Islet of Langerhans (tissue), 1 donor: ENCODE measurements at regions not wholly inside any gene's neighbourhood (a gene's known extent, or its start where the extent isn't known, plus 50 kb on each side); places are given as distances from the start of the nearest gene placed in this dataset.

Experiments
- FAIRE-seq: peaks from one replicate; lab custom pipeline; 2011; peaks lifted over from hg19 to GRCh38; lab: Jason Lieb, UNC

DNA sequence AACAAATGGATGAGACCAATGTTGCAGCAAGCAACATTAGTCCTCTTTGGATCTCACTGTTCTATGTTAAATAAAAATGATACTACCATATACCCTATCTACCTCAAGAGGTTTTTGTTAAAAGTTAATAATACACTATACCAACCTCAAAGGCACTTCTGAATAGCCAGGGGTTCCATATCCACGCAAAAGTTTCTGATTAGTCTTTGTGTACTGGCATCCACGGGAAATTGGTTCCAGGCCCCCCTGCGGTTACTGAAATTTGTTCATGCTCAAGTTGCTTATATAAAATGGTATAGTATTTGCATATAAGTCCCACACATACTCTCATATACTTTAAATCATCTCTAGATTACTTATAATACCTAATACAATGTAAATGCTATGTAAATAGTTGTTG, 585.7 kb downstream of the INSC start:
- FAIRE-seq: no peak

DNA sequence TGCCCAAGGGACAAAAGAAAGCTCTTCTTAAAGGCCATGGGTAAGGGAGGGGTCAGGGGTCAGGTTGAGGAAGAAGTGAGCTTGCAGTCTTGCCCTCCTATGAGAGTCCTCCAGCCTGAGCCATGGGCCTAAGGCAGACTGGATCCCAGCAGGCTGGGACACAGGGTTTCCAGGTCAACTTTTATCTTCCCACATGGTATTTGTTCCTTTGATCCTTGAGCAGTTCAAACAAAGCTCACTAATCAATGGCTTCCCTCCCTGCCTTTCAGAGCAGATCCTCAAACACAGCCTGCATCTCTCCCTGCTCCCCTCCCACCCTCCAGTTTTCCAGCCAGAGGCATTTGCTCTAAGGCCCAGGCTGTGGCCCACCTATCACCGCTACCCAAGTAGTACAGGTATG, 589.3 kb downstream of the INSC start:
- no peak for FAIRE-seq

DNA sequence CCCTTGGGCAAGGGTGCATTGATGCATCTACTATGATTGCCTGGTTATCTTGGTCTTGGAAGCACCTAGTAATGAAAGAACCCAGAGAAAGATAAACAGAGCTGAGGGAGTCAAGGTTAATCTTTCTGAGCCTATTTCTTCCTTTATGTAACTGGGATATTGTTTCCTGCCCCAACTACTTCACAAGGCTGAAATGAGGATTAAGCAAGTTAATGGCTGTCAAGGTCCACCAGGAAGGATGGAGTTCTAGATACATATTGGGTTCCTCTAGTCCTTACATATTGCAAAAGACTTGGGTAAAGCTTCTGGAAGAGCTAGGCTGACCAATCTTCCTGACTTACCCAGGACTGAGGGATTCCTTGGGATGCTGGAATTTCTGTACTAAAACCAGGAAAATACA, 589.8 kb downstream of the INSC start:
- FAIRE-seq: no peak

DNA sequence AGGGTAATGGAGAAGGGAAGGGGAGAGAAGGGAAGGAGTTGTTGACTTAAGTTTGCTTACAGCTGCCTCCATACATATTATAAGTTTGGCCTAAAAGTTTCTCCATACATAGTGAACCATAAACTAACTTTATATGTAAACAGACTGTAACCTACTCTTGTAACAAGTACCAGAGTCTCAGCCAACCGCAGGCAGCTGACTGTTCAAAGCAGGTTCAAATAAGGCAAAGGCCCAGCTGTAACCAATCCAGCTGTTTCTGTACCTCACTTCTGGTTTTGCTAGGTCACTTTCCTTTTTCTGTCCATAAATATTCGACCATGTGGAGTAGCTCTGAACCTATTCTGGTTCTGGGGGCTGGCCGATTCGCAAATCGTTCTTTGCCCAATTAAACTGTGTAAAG, 591.2 kb downstream of the INSC start:
- FAIRE-seq: no peak

DNA sequence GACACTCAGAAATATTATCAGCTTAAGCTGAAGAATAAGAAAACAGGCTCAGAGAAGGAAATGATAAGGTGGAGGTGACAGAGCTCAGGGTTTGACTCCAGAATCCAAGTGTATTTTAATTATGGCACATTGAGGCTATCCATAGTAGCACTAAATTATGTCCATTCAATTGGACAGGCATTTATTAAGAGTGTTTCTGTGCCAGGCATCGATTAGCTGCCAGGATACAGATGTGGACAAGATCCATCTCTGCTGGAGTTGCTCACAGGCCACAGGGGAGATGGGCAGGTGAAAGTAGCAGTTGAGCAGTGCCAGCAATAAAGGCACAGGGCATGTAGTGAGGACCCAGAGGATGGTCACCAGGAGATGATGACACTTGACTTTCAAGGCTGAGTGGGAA, 592.5 kb downstream of the INSC start:
- FAIRE-seq: no peak

DNA sequence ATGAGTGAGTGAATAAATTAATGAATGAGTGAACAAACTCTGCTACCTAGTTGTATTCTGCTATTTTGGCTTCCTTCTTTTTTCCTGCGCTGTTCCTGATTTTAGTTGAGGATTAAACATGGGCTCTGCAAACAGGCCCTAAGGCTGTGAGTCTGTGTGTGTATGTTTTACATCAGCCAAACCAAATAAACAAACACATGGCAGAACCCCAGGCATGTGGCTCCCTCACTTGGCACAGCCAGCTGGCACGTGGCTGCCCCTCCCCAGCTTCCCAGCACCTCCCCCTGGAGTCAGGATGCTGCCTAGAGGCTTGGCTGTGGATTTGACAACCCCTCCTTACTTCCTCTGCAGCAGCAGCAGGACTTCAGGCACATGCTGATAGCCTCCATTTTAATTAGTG, 593.2 kb downstream of the INSC start:
- FAIRE-seq: no peak

DNA sequence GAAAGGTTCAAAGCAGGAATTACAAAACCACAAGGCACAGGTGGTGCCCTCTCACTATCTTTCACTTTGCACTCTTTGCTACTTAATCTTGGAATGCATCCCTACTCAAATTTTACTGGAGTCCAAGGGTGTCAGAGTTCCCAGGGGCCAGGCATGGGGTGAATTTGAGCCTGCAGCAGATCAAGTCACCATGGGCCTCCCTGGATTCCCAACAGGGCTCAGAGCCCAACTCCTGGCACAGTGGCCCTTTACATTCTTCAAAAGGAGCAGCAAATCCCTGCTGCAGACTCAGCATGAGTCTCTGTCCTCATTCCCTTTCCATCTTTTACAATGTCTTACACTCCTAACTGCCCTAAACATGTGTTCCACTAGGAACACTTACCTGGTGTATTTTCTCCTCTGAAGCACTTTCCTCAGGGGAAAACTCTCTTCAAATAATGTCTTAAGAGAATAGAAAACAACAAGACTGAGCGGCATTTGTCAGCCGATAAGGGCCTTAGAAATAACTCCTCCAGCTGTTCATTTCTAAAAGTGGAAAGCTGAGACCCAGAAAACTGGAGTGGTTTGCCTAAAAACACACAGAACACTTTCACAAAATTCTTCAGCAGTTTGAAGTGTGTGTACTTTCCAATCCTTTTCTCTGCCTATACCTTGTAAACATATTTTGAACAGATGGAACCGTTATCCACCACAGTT, 596.0 kb downstream of the INSC start:
- no peak for FAIRE-seq

DNA sequence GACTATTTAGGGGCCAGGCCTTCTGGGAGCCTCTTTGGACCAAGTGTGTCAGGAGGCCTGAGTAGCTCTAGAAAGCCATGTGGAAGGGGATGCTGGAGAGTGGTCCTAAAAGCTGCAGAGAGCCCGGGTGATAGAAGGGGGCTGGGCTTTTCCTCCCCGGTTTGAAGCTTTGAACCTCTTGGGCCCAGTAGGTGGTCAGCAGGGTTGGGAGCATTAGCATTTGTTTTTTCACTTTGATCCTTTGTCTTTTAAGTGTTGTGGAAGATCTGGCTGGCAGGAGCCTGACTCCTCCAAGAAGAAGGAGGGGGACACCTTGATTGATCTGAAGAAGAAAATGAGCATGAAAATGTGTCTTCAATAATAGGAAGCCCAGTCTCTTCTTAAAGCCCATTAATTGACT, 596.6 kb downstream of the INSC start:
- FAIRE-seq: no peak

DNA sequence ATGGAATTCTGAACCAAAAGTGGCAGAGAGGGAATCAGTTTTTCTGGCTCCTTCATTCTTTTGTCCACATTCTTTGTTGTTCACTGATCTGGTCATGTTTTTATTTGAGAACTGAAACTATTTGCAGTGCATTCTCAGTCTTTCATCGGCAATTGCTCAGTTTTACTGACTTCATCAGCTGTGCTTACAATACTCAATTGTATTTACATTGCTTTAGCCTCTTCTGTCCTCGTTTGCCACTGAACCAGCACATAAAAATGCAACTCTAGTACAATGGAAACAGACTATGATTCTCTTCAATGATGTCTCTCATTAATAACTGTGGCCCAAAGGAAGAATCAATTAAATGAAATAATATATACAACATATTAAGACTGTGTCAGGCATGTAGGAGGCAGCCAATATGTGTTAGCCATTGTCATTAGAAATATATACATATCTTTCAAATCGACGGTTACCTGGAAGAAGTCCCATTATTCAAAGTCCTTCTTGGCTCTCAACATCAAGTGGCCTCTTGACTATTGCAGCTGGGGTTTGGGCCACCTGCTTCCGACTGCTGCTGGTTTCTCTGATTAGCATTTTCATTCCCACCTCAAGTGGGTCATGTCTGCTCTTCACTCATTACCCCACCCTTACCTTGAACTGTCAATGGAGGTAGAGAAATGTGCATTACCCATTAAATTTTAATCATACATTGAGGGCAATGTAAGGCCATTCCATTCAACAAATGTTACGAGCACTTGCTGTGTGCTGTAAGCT, 600.1 kb downstream of the INSC start:
- no peak for FAIRE-seq

DNA sequence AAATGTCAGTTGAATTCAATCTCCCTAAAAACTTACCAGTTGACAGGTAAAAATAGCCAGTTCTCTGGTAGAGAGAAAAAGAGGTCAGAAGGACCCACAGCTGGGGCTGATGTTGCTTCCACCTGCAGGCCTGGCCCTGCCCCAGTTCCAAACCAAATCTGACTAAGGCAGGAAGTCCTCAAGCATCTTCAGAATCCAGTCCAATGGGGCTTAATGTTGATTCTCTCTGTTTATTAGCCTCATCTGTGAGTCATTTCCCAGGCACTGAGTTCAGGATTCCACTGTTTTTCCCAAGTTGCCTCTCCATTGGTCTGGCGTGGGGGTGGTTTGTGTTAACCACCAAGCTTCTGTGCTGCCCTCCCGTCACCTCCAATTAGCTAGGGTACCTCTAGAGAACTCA, 601.8 kb downstream of the INSC start:
- FAIRE-seq: no peak

DNA sequence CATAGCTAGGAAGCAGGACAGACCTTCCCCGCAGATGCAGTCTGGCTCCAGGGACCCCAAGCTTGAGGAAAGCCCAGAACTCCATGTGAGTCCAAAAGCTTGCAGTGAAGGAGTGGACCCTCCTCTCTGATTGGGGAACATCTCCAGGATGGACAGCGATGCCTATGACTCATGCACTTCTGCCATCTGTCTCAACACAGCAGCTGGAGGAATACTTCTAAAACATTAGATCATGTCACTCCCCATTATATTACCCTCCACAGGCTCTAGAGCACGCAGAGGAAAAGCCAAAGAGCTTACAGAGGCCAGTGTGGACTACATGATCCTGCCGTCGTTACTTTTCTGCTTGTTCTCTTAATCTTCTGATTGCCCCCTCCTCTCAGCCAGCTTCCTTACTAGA, 605.7 kb downstream of the INSC start:
- no peak for FAIRE-seq

DNA sequence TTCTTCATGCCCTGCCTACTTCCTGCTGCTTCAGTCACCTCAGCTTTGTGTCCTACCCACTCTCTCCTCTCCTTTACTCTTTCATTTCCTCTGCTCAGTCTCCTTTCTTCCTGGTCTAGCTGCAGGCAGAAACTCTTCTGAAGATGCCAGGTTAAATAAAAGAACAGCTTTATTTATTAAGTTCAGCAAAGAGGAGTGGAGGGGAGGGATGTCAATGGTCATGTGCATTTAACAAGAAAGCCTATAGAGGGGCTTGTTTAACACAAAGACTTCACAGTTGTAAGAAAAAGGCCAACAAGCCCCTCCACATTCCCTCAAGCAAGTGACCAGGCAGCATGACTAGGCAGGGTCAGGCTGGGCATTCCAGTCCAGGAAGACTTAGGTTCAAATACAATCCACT, 609.2 kb downstream of the INSC start:
- FAIRE-seq: no peak

DNA sequence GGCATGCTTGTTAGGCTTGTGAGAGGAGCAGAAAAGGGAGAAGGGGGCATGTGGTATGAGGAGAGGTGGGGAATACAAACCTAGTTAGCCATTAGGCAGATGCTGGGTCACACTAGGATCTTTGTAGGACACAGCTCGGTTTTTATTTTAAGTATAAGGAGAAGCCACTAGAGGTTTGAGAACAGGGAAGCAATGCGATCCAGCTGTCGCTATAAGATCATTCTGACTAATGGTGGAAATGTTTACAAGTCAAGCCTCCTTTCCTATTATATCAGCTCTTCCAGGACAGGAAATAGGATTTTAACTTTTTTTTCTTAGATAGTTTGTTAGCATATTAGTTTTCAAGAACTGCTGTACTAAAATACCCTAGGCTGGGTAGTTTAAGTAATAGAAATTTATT, 609.9 kb downstream of the INSC start:
- no peak for FAIRE-seq

DNA sequence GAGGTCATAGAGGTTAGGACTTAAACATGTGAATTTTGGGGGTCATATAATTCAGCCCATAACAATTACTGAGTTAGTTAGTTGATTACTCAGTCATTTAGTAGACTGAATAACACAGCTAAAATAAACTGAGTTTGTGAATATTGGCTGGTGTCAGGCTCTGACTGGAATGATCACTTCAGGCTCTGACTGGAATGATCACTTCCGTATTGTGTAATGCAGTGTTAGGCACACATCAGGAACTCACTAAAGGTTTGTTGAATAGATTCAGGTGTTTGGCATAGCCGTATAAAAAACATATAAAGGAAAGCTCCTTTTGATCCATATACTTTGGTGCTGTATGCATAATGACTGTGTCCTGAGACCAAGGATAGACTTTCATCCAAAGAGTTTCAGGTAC, 610.5 kb downstream of the INSC start:
- no peak for FAIRE-seq

DNA sequence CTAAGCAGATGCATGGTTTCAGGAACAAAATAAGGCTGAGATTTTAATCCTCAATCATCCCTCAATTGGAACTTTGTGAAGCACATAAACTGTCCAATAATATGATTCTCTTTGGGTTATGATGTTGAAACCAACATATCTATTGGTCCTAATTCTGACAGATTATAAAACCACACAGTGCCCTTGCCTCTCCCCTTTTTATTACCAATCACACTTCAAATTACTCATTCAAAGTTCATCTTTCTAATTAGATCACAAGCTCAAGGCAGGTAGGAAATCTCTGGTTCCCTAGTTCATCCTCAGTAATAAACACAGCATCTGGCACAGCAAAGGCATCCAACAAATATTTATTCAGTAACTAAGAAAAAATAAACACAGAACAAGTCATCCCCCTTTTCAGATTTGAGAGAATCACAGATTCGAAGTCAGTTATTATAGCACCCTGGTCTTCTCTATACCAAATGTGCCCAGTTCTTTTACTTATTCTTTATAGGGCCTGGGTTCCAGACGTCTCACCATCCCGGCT, 611.6 kb downstream of the INSC start:
- no peak for FAIRE-seq

DNA sequence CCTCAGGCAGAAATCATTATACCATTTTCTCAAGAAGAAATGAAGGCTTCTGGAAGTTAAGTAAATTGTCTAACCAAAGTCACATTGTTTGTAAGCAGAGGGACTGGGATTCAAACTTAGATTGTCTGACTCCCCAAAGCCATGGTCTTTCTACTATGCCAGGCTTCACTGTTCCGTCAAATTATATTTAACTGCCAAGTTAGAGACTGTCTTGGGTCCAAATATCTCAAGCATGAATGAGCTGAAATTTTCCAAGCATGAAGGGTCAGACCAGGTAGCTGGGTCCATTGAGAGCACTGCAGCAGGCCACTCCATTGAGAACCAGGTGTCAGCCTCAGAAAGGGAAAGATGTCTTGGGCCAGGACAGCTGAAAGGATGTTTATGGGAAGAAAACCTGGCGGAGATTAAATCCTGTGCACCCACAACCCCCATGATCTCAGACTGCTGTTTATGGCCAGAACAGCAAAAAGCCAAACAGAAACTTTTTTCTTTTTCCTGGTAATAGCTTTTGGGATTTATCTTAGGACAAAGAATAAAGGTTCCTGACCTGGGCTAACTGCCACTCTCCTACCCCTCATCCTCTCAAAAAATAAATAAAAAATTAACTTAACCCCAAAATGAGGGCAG, 612.3 kb downstream of the INSC start:
- no peak for FAIRE-seq

DNA sequence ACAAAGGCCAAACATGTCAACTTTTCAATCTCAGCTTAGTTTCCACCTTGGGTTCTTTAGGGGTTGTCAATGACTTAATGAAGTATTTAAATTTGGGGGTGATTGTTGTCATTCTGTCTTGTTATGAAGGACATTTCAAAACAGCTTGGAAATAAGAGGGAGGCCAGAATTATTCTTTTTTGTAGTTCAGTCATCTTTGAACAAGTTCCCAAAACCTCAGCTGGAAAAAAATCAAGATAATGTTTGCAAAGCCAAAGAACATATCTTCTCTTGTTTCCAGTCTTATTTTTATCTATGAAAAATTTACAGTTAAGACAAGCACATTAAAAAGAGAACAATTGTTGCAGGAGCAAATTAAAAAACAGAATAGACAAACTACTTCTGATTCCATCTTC, 612.8 kb downstream of the INSC start:
- no peak for FAIRE-seq

DNA sequence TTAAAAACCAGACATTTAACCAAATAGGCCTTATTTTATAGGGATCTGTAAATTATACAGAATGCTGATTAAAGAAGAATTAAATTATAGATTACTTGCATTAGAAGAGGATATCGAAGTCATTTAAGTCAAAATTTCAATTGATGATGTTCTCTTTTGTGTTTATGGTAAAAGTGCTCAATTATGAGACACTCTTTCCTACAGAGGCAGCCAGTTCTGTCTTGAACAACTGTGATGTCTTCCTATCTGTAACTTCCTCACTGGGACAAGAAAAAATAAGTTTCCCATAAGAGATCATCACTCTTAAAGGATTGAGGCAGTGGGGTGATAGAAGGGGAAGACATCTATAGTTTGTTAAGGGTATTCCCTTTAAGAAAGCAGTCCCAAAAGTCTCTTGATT, 613.5 kb downstream of the INSC start:
- FAIRE-seq: no peak

DNA sequence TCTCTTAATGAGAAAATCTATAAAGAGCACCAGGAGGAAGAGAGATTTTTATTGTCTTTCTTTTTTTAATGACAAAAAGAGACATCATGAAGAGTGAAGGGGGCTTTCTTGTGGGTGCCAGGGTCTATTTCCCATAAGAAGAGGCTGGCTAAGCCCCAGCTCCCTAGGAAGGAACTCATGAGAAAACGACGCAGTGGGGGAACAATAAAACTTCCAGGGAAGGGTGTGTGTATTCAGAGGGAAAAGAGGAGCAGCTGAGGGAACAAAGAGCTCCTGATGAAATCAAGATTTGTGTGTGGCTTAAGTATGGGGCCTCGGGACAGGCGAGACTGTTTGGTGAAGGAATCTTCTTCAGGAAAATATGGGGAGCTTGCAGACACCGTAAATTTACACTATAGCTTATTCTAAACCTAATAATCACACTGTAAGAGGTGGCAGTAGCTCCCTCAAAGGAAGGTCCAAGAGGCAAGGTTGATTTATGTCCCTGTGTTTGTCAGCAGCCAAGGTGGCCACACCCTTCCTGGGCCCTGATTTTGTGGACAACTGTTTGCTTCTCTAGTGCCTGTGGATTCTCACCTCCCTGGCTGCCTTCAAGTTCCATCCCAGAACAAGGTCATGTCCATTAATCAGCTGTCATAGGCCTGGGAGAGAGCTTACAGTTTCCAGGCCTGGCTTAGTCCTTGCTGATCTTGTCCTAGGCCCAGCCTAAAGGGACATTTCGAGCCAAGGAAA, 615.7 kb downstream of the INSC start:
- FAIRE-seq: no peak

DNA sequence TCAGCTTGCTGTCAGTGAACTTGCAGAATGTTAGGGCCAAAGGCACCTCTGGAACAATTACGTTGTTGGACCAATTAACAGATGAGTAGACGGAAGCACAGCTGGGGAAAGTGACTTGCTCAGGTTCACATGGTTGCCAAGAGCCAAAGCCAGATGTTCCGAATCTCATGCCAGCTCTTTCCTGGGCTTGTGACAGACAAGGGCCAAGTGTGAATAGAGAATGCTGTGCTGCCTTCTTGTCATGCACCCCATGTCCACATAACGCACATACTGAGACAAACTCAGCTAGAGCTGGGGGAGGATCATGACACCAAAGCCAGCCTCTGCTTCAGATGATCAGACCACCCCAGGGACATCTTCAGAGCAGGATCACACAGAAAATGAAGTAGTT, 616.3 kb downstream of the INSC start:
- FAIRE-seq: no peak

DNA sequence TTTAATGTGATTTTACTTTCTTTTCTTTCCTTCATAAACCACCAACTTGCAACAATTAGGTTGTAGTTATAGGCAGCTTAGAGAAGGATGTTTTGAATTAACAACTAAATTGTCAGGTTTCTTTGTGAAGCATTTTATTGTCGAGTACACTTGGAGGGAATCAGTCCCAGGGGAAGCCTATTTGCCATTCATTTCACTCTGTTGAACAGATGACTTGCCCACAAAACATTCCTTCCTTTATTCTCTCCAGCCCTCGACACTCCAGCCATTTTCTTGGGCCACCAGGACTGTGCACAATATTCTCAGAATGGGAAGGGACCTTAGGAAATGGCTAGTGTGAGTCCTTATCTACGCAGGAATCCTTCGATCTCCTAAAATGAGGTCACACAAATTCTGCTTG, 620.6 kb downstream of the SOX6 start:
- FAIRE-seq: no peak

DNA sequence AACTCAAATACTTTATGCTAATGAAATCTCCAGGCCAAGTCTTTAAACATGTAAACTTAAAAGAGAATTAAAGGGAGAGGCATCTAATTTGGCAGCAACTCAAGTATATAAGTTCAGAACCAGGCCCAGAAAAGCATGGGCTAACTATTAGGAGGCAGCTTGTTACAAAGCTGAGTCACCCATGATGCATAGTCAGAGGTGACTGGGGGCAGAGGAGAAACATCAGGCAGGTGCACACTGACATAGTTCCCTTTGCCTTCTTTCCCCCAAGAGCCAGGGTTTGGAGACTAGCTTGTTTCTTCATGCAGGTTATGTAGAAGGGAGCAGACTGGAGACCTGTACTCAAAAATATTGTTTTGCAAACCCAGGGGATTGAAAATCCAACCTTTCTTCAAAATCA, 619.0 kb downstream of the SOX6 start:
- no peak for FAIRE-seq

DNA sequence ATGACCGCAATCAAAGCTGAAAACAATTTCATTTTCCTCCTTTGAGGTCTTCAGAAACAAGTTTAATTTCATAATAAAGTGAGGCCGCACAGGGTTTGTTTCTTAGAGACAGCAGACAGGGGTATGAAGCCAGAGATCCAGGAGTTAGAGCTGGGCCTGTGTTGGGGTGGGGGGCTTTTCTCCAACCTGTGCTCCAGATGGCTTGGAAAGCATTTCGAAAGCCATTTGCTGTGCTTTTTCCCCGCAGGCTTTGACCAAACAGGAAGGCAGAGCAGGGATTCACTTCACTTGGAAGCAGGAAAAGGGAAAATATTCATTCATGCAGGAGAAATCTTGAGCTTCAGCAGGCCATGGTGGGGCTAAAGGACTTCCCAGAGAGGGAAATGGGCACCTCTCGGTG, 617.4 kb downstream of the SOX6 start:
- no peak for FAIRE-seq
